GM18526 (cell line): ENCODE measurements at regions not wholly inside any gene's neighbourhood (a gene's known extent, or its start where the extent isn't known, plus 50 kb on each side); places are given as distances from the start of the nearest gene placed in this dataset.

Experiments used
- POLR2A ChIP-seq: IDR thresholded peaks from 3 replicates; pipeline ENCODE4 v1.6.1; 2011; ENCODE audit not compliant: insufficient read length; ENCODE audit errors: extremely low read depth

DNA sequence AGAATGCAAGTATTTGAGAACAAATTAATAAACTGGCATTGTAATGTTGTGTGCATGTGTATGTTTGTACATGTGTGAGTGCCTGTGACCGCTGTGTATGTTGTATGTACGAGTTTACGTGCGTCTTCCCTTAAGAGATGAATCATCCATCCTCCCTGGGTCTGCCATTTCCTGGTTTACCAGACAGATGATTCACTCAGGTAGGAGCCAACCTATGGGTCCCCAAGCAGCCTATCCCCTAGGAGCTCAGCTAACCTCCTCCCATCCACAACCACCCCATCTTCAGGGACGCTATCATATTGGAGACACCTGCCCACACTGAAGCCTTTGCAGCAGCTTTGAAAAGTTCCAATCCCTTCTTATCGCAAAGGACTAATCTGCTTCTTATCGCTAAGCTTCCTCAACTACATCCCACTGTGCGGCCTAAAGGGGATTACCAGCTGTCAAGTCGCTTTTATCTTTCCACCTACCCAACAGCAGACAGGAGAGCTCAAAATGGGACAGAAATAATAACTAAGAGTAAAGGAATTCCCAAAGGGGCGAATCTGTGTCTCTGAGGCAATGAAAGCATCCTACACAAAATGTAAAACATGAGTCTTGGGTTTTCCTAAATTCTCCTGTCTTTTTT, 81.5 kb upstream of the TMCC3 start:
- TF ChIP-seq POLR2A: no peak

DNA sequence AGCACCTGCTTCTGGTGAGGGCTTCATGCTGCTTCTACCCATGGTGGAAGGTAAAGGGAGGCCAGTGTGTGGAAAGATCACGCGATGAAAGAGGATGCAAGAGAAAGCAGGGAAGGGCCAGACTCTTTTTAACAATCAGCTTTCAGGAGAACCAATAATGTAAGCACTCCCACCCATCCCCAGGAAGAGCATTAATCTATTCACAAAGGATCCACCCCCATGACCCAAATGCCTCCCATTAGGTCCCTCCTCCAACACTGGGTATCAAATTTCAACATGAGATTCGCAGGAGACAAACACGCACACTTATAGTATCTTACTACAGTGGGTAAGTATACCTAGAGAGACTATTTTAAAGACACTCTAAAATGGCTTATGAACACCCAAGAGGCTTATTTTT, 80.5 kb upstream of the TMCC3 start:
- TF ChIP-seq POLR2A: no peak

DNA sequence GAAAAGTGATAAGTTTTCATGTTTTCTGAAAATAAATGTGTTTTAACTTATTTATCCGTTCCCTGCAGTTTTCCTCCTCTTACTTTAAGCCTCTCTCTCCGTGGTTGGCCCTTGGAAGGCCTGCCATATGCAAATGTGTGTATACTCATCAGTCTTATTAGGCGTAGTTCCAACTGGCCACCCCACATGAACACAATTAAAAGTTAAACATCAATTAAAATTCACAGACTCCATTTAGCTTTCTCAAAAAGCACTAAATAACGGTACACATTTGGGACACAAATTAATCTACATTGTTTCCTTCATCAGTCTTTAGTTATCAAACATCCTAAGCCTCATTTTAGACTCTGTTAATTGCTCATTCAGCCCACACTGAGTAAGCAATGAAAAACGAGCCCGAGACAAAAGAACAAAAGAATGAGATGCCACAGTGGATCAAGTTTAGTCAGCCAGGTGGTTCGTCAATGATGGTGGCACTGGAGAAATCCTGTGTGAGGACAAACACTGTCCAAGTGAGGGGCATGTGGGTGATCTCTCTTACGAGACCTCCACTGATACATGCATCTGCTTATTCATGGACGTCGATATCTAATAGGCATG, 76.0 kb upstream of the TMCC3 start:
- TF ChIP-seq POLR2A: no peak

DNA sequence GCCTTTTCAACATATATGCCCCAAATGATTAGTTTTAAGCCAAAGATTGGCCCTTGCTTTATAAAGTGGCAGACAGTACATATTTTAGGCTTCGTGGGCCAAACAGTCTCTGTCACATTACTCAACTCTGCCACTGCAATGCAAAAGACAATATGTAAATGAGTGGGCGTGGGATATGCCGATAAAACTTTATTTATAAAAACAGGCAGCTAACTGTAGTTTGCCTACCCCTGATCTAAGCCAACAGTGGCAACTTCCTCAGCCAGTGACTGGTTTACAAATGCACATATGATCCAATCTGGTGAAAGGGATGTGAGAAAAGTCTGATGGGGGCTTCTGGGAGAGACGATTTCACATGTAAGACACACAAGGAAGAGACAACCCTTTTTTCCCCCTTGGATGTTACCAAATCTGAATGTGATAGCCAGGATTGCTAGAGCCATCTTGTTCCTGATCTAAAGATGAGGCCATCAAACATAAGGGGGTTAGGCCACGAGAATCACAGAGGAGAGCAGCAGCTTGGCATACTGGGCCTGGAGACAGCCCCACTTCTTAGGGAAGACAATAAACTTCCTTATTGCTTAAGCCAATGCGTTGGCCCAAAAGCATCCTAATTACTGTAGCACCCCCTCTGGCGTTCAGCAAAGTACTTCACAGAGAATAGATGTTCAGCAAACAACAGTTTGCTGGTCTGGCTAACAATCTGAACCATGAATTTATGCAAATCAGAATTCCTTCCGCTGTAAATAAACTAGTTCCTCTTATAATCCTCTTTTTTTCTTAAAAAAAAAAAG, 75.2 kb upstream of the TMCC3 start:
- TF ChIP-seq POLR2A: no peak

DNA sequence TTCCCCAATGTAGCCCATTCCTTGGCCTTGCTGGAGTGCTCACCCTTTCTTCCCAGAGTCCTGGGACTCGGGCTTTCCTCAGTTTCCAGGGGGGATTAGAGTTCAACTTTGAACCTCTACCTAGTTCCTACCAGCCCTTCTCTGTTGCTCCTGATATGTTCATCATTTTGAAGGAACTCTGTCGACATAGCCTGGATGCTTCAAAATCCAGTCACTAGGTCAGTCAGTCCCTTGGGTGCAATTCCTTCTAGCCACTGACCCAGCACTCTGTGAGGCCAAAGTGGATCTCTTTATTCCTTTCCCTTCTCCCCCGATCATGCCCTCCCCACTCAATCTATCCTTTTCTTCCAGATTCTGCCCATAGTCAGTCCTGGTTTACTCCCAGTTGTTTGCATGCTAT, 72.3 kb upstream of the TMCC3 start:
- TF ChIP-seq POLR2A: no peak

DNA sequence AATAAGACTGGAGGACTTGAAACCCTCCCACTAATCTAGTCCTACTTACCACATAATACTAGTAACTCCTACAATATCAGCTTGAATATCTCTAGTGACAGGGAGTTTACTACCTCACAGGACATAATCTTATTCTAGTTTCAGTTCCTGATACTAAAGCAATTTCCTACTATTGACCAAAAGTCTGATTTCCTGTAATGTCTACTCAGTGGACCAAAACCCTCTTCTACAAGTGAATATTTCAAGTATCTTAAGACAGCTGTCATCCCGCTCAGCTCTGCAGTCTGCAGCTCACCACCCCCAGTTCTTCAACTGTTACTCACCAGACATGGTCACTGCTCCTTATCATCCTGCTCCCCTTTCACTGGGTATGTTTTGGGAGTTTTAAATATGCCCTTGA, 70.8 kb upstream of the TMCC3 start:
- no peak for TF ChIP-seq POLR2A

DNA sequence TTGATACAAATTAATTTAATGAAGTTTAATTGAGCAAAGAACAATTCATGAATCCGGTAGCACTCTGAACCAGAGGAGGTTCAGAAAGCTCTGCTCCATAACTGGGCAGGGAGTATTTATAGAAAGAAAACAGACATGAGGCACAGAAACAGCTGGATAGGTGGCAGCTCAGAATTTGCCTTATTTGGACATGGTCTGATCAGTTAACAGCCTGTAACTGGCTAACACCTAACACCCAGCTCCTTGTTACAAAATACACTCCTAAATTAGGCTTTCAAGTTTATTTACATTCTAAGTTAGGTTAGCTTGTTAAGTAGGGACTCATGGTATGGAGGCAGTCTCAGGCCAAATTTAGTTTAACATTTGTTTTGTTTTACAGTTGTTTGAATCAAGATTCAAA, 67.8 kb upstream of the TMCC3 start:
- no peak for TF ChIP-seq POLR2A

DNA sequence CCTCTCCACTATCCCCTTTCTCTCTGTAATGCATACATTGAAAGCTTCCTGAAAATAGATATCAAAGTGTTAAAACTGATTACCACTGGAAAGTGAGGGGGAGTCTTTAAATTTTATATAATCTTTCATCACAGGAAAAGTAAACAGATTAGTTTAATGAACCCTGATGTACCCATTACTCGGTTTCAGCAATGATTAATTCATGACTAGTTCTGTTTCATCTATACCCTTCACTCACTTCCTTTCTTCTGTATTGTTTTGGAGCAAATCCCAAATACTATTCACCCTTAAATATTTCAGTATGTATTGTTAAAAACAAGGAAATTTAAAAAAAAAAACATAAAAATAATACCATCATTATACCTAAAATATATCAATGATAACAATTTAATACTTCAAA, 67.3 kb upstream of the TMCC3 start:
- TF ChIP-seq POLR2A: no peak

DNA sequence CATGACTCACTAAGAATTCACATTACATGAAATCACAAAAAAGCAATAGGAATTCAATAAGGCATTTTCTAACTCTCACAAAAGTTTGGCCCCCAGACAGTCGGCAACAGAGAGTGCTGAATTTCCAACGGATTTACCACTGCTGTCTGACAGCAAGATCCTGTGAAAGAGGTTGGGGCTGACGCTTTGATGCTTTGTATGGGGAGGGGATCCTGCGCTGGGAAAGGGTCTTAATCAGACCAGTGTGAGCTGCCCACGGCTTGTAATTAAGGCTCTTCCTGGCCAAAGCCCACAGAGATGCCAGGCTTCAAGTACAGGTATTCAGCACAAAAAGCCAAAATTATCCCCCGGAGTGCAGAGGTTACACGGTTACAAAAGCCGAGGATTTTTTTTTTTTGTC, 66.8 kb upstream of the TMCC3 start:
- no peak for TF ChIP-seq POLR2A

DNA sequence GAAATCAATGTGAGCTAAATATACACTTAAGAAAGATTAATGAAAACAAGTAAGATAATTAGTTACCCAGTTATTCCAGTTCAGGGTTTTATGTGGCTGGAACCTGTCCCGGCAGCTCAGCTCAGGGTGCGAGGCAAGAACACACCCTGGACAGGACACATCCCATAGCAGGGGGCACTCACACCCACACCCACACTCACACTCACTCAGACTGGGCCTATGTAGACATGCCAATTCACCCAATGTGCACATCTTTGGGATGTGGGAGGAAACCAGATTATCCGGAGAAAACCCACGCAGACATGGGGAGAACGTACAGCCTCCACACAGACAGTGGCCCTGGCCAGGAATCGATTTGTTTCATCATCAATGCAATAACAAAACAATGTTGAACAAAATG, 66.0 kb upstream of the TMCC3 start:
- TF ChIP-seq POLR2A: no peak

DNA sequence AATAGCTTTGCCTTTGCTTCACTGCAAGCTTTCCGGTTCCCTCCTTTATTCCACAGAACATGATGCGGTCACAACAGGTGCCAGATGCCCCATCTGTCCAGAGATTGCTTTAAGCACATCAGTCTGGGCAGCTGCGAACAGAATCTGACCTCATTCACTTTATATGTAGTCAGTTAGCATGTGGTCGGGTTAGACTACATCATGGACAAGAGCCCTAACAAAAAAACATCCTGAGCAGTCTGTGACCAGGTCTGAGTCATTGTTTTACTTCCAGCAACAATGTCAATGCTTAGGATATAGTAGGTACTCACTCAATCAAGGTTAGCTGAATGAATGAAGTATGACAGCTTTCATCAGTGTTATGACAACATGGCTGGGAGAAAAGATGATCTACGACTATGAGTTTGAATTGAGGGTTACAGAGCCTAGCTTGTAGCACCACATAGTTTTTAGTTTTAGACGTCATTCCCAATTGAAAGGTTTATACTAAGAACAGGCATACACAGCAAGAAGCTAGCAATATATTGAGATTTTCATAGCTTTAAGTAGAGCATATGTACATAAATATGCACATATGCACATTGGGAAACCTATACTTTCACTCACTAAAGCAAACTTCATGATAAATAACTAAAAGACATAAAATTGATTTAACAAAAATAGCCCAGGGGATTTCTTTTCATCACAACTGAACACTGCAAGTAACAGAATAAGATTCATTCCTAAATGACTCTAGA, 64.2 kb upstream of the TMCC3 start:
- no peak for TF ChIP-seq POLR2A

DNA sequence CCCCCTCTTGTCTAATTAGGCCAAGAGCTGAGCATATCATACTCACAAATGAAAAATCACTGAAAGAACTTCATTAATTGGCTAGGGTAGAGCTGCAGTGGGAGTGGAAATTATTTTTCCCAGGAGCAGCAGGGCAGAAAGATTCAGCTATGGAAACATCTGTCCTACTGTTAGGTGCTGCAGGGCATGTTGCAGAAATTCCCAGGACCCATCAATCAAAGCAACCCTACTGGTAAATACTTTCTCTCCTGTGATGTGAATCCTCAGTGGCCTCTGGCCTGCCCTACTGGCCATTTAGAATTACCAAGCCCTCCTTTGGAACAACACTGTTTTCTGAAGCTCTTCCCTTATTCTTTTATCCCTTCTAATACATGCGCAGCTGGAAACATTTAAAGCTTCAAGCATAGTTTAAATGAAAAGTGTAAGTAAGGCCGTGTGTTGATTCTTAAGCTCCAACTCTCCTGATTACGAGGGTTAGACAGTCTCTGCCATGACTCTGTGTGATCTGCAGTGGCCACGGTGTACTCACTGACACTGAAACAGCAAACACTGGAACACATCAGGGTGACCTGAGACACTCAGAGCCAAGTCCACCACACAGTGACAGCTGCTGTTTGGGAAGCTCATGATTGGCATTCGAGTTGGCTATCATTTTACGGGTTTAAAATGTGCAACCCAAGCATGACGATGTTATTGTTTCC, 62.6 kb upstream of the TMCC3 start:
- no peak for TF ChIP-seq POLR2A

DNA sequence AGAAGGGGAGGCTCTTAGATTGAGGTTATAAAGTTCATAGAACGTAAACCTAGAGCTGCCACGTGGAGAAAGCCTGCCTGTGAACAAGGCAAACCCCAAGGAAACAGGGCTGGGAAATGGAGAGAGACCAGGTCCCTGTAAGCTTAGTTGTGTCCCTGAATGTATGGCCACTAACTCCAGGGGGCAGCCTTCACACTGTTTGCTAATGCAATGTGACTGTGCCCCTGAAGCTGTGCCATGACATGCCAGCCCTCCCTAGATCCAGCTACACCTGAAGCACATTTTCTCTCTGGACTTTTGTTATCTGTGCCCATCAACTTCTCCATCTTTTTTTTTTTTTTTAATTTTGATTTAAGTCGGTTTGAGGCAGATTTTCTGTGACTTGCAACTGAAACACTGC, 60.6 kb upstream of the TMCC3 start:
- TF ChIP-seq POLR2A: no peak

DNA sequence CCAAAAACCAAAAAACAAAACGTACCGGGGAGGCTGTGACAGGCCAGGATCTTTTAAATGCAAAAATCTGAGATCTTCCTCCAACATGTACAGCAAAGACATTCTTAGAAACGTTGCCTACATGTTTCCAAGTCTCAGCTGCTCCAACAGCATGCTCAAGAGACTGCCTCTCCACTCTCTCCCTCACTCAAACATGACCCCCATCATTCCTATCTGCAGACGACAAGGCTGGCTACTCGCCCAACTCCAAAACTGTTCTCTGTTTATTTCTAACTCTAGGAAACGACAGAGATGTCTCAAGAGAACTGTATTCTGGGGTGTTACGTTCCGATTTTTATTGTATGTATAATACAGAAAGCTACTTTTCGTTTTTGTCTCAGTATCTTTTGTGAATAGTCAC, 57.5 kb upstream of the TMCC3 start:
- TF ChIP-seq POLR2A: no peak

DNA sequence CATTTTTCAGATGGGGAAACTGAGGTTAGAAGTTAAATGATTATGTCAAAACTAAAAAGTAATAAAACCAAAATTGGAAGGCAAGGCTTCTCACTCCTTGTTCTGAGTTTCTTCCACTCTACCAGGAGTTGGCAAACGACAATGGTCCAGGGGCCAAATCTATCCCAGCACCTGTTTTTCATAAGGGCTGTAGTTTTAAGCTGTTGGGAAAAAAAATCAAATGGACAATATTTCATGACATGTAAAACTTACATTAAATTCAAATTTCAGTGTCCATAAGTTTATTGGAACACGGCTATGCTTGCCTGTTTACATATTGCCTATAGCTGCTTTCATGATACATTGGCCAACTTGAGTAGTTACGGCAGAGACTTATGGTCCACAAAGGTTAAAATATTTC, 56.7 kb upstream of the TMCC3 start:
- no peak for TF ChIP-seq POLR2A
